BJ (cell line): ENCODE measurements at regions not wholly inside any gene's neighbourhood (a gene's known extent, or its start where the extent isn't known, plus 50 kb on each side); places are given as distances from the start of the nearest gene placed in this dataset.

ENCODE experiments used
- CTCF ChIA-PET: fragments of 350-600 bp; formaldehyde crosslinking; extraction: SDS; loops from one replicate; lab custom pipeline; 2021; ENCODE audit warnings: antibody characterized with exemption, inconsistent platforms; lab: Yijun Ruan, JAX
- POLR2A ChIA-PET: fragments of 300-600 bp; sonication (Branson Sonifier 250); formaldehyde crosslinking; extraction: SDS; loops from one replicate; lab custom pipeline; 2021; ENCODE audit warnings: antibody characterized with exemption; lab: Charles Lee
- DNase-seq: peaks from one replicate; pipeline ENCODE4 v3.0.0-alpha.2; 2011; ENCODE audit warnings: low read depth
- H3K27me3 ChIP-seq: 2 replicates; pipeline ENCODE4 v1.6.0; 2011; ENCODE audit warnings: low read length; ENCODE audit not compliant: control insufficient read depth, insufficient read depth
- H3K36me3 ChIP-seq: 2 replicates; pipeline ENCODE4 v1.5.1; 2011; ENCODE audit warnings: low read length; ENCODE audit not compliant: control insufficient read depth, insufficient read depth
- H3K4me3 ChIP-seq: 2 replicates; pipeline ENCODE4 v1.5.1; 2011; ENCODE audit warnings: low read depth, mild to moderate bottlenecking, control low read depth, low read length
- CTCF ChIP-seq: IDR thresholded peaks from 2 replicates; pipeline ENCODE4 v1.5.1; 2011; ENCODE audit warnings: low read depth, mild to moderate bottlenecking, control low read depth, inconsistent platforms, low read length, moderate library complexity; ENCODE audit not compliant: insufficient read depth

DNA sequence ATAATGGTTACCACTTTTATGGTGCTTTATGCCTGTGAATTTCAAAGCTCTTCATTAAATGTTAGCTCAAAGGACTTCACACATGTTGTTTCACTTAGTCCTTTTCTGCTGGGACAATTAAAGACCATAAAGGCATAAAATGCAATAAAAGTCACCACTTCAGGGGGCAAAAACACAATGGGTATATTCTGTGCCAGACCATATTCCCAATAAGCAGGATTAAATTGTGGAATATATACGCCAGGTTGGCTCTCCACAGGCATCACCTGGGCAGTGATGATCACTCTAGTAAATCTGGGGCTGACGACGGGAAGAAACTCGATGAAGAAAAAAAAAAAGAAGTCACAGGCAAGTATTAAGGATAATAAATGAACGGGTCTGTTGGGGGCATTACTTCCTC, 370.2 kb upstream of the CNTN4 start:
- ChIA-PET POLR2A (no interaction called here), CTCF (no interaction called here)
- H3K36me3 ChIP-seq = no peaks in the 10 kb centered on the region
- no peak for TF ChIP-seq CTCF
- DNase-seq = no peak
- H3K4me3 ChIP-seq = no peak overlapping the region
- H3K27me3 ChIP-seq = no peaks in the 10 kb centered on the region

DNA sequence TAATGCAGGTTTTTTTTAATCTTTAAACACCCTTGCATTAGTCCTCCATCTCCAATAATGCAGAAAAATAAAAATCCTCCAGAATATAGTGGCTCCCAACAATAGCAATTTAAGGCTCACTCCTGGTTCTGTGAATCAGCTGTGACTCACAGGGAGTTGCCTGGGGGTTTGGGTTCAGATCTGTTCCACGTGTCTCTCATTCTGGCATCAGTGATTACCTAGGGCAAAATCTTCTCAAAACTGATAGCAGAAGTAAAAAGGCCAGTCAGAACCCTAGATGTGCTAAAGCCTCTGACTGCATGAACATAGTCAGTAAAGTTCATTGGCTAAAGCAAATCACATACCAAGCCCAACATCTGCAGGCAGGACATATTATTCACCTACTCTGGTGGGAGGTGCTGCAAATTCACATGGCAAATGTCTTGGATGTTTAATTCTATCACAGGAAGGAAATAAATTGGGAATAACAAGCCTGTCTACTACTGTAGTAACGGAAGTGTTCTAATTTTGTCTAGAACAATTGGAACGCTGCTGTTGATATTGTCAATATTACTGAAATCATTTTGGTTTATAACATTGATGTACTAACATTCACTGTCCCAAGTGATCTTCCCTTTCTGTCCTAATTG, 364.1 kb upstream of the CNTN4 start:
- Histone ChIP-seq H3K36me3 (no peaks in the 10 kb centered on the region), H3K27me3 (no peaks in the 10 kb centered on the region), H3K4me3 (no peak overlapping the region)
- ChIA-PET CTCF (no interaction called here), POLR2A (no interaction called here)
- TF ChIP-seq CTCF = no peak
- DNase-seq = no peak

GRCh38 chr3:1752205-1752604, 346.5 kb upstream of the CNTN4 start:
- CTCF ChIA-PET = no interaction called here
- TF ChIP-seq CTCF = no peak

DNA sequence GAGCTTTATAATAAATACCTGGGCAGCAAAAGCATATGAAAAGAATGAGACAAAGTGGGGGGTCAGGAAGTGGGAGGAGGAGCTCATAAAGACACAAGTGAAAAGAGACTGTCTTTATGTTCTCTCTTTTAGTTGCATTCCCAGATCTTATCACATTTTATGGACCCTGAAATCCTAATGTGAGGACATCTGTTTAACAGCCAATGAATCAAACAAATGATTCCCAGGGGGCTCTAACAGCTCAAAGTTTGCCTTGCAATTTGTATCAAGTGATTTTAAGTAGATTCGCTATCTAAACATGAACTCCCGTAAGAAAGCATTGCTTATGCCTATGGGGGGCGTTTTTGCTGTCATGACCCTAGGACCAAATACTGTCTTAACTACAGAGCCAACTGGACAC, 332.3 kb upstream of the CNTN4 start:
- ChIA-PET POLR2A (no interaction called here), CTCF (no interaction called here)
- Histone ChIP-seq H3K27me3 (no peaks in the 10 kb centered on the region), H3K36me3 (no peaks in the 10 kb centered on the region), H3K4me3 (no peak overlapping the region)
- TF ChIP-seq CTCF = no peak
- DNase-seq = no peak

More at GRCh38 chr3:1752205-1752604, 346.5 kb upstream of the CNTN4 start:
- H3K4me3 ChIP-seq = no peak overlapping the region
- H3K27me3 ChIP-seq = no peaks in the 10 kb centered on the region
- DNase-seq = no peak
- POLR2A ChIA-PET = no interaction called here
- no peaks in the 10 kb centered on the region for H3K36me3 ChIP-seq

GRCh38 chr3:1773679-1774078, 325.0 kb upstream of the CNTN4 start:
- Histone ChIP-seq H3K36me3 (no peaks in the 10 kb centered on the region), H3K27me3 (no peaks in the 10 kb centered on the region), H3K4me3 (no peak overlapping the region)
- TF ChIP-seq CTCF = no peak
- DNase-seq = no peak
- ChIA-PET POLR2A (no interaction called here), CTCF (no interaction called here)
